Loucy (cell line): ENCODE measurements at regions not wholly inside any gene's neighbourhood (a gene's known extent, or its start where the extent isn't known, plus 50 kb on each side); places are given as distances from the start of the nearest gene placed in this dataset.

Experiments
- H2AFZ ChIP-seq: fragments of 200-600 bp; sonication (generic); 2 replicates; pipeline ENCODE4 v1.6.0; 2016; ENCODE audit warnings: antibody characterized with exemption, mild to moderate bottlenecking, low read length, moderate library complexity
- H3F3A ChIP-seq: fragments of 200-600 bp; 2 replicates; pipeline ENCODE4 v1.6.0; 2016; ENCODE audit warnings: antibody characterized with exemption, low read depth, mild to moderate bottlenecking
- H3K27me3 ChIP-seq: fragments of 200-600 bp; sonication (generic); 2 replicates; pipeline ENCODE4 v1.6.1; 2014; ENCODE audit warnings: low read length, mild to moderate bottlenecking; ENCODE audit not compliant: insufficient read depth, poor library complexity, severe bottlenecking
- H3K36me3 ChIP-seq: fragments of 200-600 bp; sonication (generic); 2 replicates; pipeline ENCODE4 v1.6.1; 2016; ENCODE audit warnings: low read length; ENCODE audit not compliant: insufficient read depth
- H3K4me1 ChIP-seq: fragments of 200-600 bp; sonication (generic); 2 replicates; pipeline ENCODE4 v1.5.1; 2014; ENCODE audit warnings: low read length, mild to moderate bottlenecking; ENCODE audit not compliant: insufficient read depth, poor library complexity, severe bottlenecking
- H3K4me2 ChIP-seq: fragments of 200-600 bp; sonication (generic); 2 replicates; pipeline ENCODE4 v1.6.0; 2014; ENCODE audit warnings: antibody characterized with exemption, low read length, low read depth, mild to moderate bottlenecking; ENCODE audit not compliant: poor library complexity, severe bottlenecking
- H3K4me3 ChIP-seq: fragments of 200-600 bp; sonication (generic); 2 replicates; pipeline ENCODE4 v1.5.1; 2014; ENCODE audit warnings: low read length, mild to moderate bottlenecking, mixed read lengths; ENCODE audit not compliant: poor library complexity, severe bottlenecking
- H3K79me2 ChIP-seq: fragments of 200-600 bp; sonication (generic); 2 replicates; pipeline ENCODE4 v1.6.1; 2014; ENCODE audit warnings: low read length; ENCODE audit not compliant: insufficient read depth
- H3K9ac ChIP-seq: fragments of 200-600 bp; sonication (generic); 2 replicates; pipeline ENCODE4 v1.6.0; 2014; ENCODE audit warnings: mild to moderate bottlenecking, low read depth, low read length, moderate library complexity; ENCODE audit not compliant: poor library complexity, severe bottlenecking
- H3K9me2 ChIP-seq: fragments of 200-600 bp; sonication (generic); replicated peaks from 2 replicates; pipeline ENCODE4 v1.6.1; 2016; ENCODE audit warnings: low read depth, low read length, mixed read lengths
- H3K9me3 ChIP-seq: fragments of 200-600 bp; sonication (generic); 2 replicates; pipeline ENCODE4 v1.6.1; 2014; ENCODE audit warnings: mild to moderate bottlenecking, antibody characterized with exemption, low read length, low read depth; ENCODE audit not compliant: insufficient read depth
- H4K20me1 ChIP-seq: fragments of 200-600 bp; sonication (generic); 2 replicates; pipeline ENCODE4 v1.6.0; 2014; ENCODE audit warnings: antibody characterized with exemption, low read length, mild to moderate bottlenecking; ENCODE audit not compliant: insufficient read depth, poor library complexity, severe bottlenecking
- CTCF ChIP-seq: fragments of 200-600 bp; sonication (generic); conservative IDR thresholded peaks from 2 replicates; pipeline ENCODE4 v1.5.1; 2014; ENCODE audit warnings: mild to moderate bottlenecking, antibody characterized with exemption, low read length
- EZH2phosphoT487 ChIP-seq: fragments of 200-600 bp; IDR thresholded peaks from 2 replicates; pipeline ENCODE4 v1.6.1; 2018; ENCODE audit warnings: antibody characterized with exemption, mild to moderate bottlenecking, moderate library complexity, borderline replicate concordance

- Histone ChIP-seq H4K20me1 (no peaks in the 10 kb centered on the region), H3K9ac (no peak overlapping the region), H3K9me3 (no peaks in the 10 kb centered on the region), H3K4me2 (no peak overlapping the region), H3K36me3 (no peaks in the 10 kb centered on the region), H3F3A (no peaks in the 10 kb centered on the region), H2AFZ (no peak overlapping the region), H3K27me3 (no peaks in the 10 kb centered on the region), H3K4me3 (no peak overlapping the region), H3K9me2 (no peaks in the 10 kb centered on the region), H3K4me1 (peaks cover 7% of the 10 kb centered on the region), H3K79me2 (no peaks in the 10 kb centered on the region)
- TF ChIP-seq CTCF (no peak), EZH2phosphoT487 (no peak)
Observed at GRCh38 chr13:29933401-29933800, 83.0 kb upstream of the UBL3 start.

GRCh38 chr13:29931696-29932095 lies 81.3 kb upstream of the UBL3 start:
- peaks cover 7% of the 10 kb centered on the region for H3K4me1 ChIP-seq
- H4K20me1 ChIP-seq = no peaks in the 10 kb centered on the region
- H3K9me3 ChIP-seq = no peaks in the 10 kb centered on the region
- H2AFZ ChIP-seq = no peak overlapping the region
- no peak overlapping the region for H3K9ac ChIP-seq
- no peaks in the 10 kb centered on the region for H3K9me2 ChIP-seq
- H3K4me3 ChIP-seq = no peak overlapping the region
- no peaks in the 10 kb centered on the region for H3K36me3 ChIP-seq
- no peak for TF ChIP-seq CTCF
- no peak for TF ChIP-seq EZH2phosphoT487
- H3F3A ChIP-seq = no peaks in the 10 kb centered on the region
- H3K79me2 ChIP-seq = no peaks in the 10 kb centered on the region
- H3K27me3 ChIP-seq = no peaks in the 10 kb centered on the region
- no peak overlapping the region for H3K4me2 ChIP-seq

- no peaks in the 10 kb centered on the region for H4K20me1 ChIP-seq
- no peaks in the 10 kb centered on the region; the same call in 1 of the 2 replicates for H3F3A ChIP-seq
- H3K4me2 ChIP-seq = no peak overlapping the region
- no peak overlapping the region for H3K4me3 ChIP-seq
- H3K36me3 ChIP-seq = no peaks in the 10 kb centered on the region
- no peaks in the 10 kb centered on the region for H3K9me3 ChIP-seq
- no peaks in the 10 kb centered on the region for H3K9me2 ChIP-seq
- no peaks in the 10 kb centered on the region for H3K79me2 ChIP-seq
- H3K4me1 ChIP-seq = no peaks in the 10 kb centered on the region
- TF ChIP-seq CTCF (no peak), EZH2phosphoT487 (no peak)
- no peaks in the 10 kb centered on the region for H3K27me3 ChIP-seq
- no peak overlapping the region for H2AFZ ChIP-seq
- no peak overlapping the region for H3K9ac ChIP-seq
Observed at GRCh38 chr13:29929062-29929847, 78.8 kb upstream of the UBL3 start.
